Kidney (tissue), 13 donors: ENCODE measurements at regions not wholly inside any gene's neighbourhood (a gene's known extent, or its start where the extent isn't known, plus 50 kb on each side); places are given as distances from the start of the nearest gene placed in this dataset.

Experiments used
- DNase-seq, 5 donors: peaks; one replicate each; pipeline ENCODE4 v3.0.0-alpha.2; 2013 to 2020
- FAIRE-seq: peaks from 2 replicates; lab custom pipeline; 2012; peaks lifted over from hg19 to GRCh38; lab: Jason Lieb, UNC
- H3K27ac ChIP-seq, 2 donors: one replicate each; pipeline ENCODE4 v1.7.0; 2013; ENCODE audit warnings: low read depth in 2 of 2, low read length in 2 of 2, inconsistent platforms in 1 of 2
- H3K27me3 ChIP-seq: one replicate; pipeline ENCODE4 v1.7.1; 2013; ENCODE audit warnings: low read length, inconsistent platforms; ENCODE audit not compliant: control insufficient read depth, insufficient read depth
- H3K36me3 ChIP-seq, 3 donors: one replicate each; pipeline versions ENCODE4 v1.7.0 to v1.7.1; 2013; ENCODE audit warnings: low read length in 3 of 3, control low read depth in 1 of 3, inconsistent platforms in 1 of 3; ENCODE audit not compliant: insufficient read depth in 3 of 3, control insufficient read depth in 2 of 3
- H3K4me1 ChIP-seq, 3 donors: one replicate each; pipeline versions ENCODE4 v1.7.0 to v1.7.1; 2013; ENCODE audit warnings: low read length in 3 of 3, inconsistent platforms in 1 of 3, low read depth in 1 of 3; ENCODE audit not compliant: control insufficient read depth in 2 of 3, insufficient read depth in 2 of 3
- H3K4me3 ChIP-seq, 3 donors: one replicate each; pipeline versions ENCODE4 v1.7.0 to v1.8.1; 2013; ENCODE audit warnings: low read length in 3 of 3, control low read depth in 1 of 3, inconsistent platforms in 1 of 3
- H3K9ac ChIP-seq, 3 donors: one replicate each; pipeline versions ENCODE4 v1.7.0 to v1.7.1; 2013; ENCODE audit warnings: low read length in 3 of 3, control low read depth in 1 of 3, inconsistent platforms in 1 of 3
- H3K9me3 ChIP-seq, 3 donors: one replicate each; pipeline versions ENCODE4 v1.7.0 to v1.7.1; 2013; ENCODE audit warnings: low read length in 3 of 3, control low read depth in 1 of 3, inconsistent platforms in 1 of 3; ENCODE audit not compliant: control insufficient read depth in 2 of 3, insufficient read depth in 1 of 3
- CTCF ChIP-seq: IDR thresholded peaks from 3 replicates; pipeline ENCODE4 v1.5.1; 2012; ENCODE audit warnings: mild to moderate bottlenecking, moderate library complexity, borderline replicate concordance; ENCODE audit not compliant: insufficient read depth; ENCODE audit errors: extremely low read depth
- intact Hi-C: fragments of 100-400 bp; cut with DNase I; formaldehyde crosslinking; loops from one replicate; pipeline ENCODE4 v1.11.1; 2022
- donor health status: control.
- donor health status: control.
- donor health status: control.
- donor health status: control.
- donor health status: control.
- donor health status: DM: yes; HTN: yes; CAD: no.
- donor health status: Normal renal cell carcinoma (clear cell type).

- Histone ChIP-seq H3K4me1 (peaks cover 0 to 2% (median 0%) of the 10 kb centered on the region in 3 donors), H3K9ac (no peak overlapping the region), H3K9me3 (no peaks in the 10 kb centered on the region), H3K27me3 (no peaks in the 10 kb centered on the region), H3K4me3 (no peak overlapping the region), H3K27ac (no peak overlapping the region), H3K36me3 (no peaks in the 10 kb centered on the region)
- no peak for TF ChIP-seq CTCF
- no peak for FAIRE-seq
- intact Hi-C loops = no loop called here
- DNase-seq = no peak
Observed at GRCh38 chr1:228818296-228818695, 83.0 kb downstream of the RHOU start.

DNA sequence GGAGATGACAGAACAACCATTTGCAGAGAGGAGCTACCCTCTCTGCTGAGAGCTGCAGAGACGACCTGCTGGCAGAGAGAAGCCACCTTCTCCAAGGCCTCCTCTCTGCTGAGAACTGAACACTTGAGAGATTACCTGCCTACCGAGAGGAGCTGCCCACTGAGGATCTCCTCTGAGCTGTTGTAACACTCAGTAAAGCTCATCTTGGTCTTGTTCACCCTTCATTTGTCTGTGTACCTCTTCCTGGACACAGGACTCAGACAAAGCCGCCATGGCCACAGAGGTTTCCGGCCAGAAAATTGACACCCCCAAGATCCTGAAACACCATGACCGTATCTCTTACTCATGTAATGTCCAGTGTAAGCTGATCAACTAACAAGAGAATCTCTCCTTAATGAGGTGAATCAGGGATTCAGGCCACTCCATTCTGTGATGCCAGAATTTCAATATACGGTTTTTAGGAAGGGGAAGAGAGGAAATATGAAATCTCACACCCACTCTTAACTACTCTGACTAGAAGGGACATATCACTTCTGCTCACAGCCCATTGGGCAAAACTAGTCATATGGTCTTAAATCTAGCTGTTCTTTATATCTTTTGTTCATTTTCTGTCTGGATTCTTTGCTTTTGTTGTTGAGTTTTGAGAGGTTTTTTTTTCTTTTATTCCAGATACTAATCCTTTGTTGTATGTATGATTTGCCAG, 83.8 kb downstream of the RHOU start:
- intact Hi-C loops = no loop called here
- DNase-seq = no peak
- Histone ChIP-seq H3K9me3 (no peaks in the 10 kb centered on the region), H3K4me3 (no peak overlapping the region), H3K9ac (no peak overlapping the region), H3K27me3 (no peaks in the 10 kb centered on the region), H3K27ac (no peak overlapping the region), H3K36me3 (no peaks in the 10 kb centered on the region), H3K4me1 (peaks cover 0 to 1% (median 0%) of the 10 kb centered on the region in 3 donors)
- no peak for TF ChIP-seq CTCF
- no peak for FAIRE-seq

DNA sequence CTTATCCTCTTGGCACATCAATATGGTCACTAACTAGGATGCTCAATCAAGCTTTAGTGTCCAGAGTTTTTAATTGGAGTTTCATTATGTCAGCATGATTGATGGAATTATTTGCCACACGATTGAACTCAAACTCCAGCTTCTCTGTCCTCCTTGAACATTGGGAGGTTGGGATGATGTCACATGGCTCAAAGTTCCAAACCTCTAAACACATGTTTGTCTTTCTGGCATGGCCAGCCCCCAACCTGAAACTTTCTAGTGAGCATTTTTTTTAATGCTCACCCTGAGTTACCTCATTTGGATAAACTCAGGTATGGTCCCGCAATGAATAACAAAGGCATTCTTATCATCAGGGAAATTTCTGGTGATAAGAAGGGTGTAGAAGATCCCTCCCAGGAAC, 86.0 kb downstream of the RHOU start:
- Histone ChIP-seq H3K4me3 (no peak overlapping the region), H3K9ac (no peak overlapping the region), H3K36me3 (no peaks in the 10 kb centered on the region), H3K27ac (no peak overlapping the region), H3K9me3 (no peaks in the 10 kb centered on the region), H3K27me3 (no peaks in the 10 kb centered on the region), H3K4me1 (no peaks in the 10 kb centered on the region)
- TF ChIP-seq CTCF = no peak
- DNase-seq = no peak
- no peak for FAIRE-seq
- intact Hi-C loops = no loop called here

GRCh38 chr1:228823200-228823599, 87.9 kb downstream of the RHOU start:
- no peak overlapping the region for H3K9ac ChIP-seq
- H3K36me3 ChIP-seq = no peaks in the 10 kb centered on the region
- FAIRE-seq (no peak), DNase-seq (no peak)
- H3K27ac ChIP-seq = no peak overlapping the region
- no peak for TF ChIP-seq CTCF
- H3K4me3 ChIP-seq = no peak overlapping the region
- intact Hi-C loops = no loop called here
- no peaks in the 10 kb centered on the region for H3K9me3 ChIP-seq
- peaks cover 0 to 6% (median 0%) of the 10 kb centered on the region in 3 donors for H3K4me1 ChIP-seq
- H3K27me3 ChIP-seq = no peaks in the 10 kb centered on the region
